ENCODE measurements at regions not wholly inside any gene's neighbourhood (a gene's known extent, or its start where the extent isn't known, plus 50 kb on each side); places are given as distances from the start of the nearest gene placed in this dataset.

DNA sequence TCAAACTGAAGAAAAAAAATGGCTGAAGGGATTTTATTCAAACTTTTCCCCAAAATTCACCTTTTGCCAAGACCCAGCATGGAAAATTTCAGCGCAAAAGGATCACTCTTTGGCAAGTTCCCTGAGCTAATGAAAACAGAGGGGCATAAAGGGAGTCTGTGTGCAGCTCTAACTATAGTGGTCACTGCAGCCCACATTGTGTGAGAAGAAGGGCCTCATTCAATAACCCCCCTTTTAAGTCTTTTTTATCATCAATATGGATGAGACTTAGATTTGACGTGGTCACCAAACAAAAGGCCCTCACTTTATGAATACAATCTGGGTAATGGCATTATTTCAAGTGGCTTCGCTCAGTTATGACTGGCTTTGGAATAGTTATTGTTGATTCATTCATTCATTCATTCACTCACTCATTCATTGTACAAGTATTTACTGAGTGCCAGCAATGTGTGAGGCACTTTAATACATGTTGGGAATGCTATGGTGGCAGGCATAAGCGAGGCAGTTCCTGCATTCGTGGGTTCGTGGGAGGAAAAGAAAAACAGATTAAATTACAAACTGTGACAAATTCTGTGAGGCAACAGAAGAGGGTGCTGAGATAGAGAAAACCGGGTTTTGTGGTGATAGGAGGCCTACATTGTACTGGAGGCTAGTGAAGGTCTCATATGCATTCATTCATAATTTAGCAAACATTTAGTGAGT, 145.7 kb upstream of the KLF4 start:
- H3K9me3 Mint-ChIP-seq, result no peaks in the 10 kb centered on the region
- H3K4me1 Mint-ChIP-seq, result peaks cover 8% of the 10 kb centered on the region
- no peak for ATAC-seq (replicated peaks)
- H3K27ac Mint-ChIP-seq, result no peak overlapping the region
- peaks cover 30% of the 10 kb centered on the region for H3K27me3 Mint-ChIP-seq
- H3K4me3 Mint-ChIP-seq, result no peak overlapping the region
- no peaks in the 10 kb centered on the region for H3K36me3 Mint-ChIP-seq (ENCODE audit: low read depth)

GRCh38 chr9:107633406-107633805, 143.8 kb upstream of the KLF4 start:
- H3K27me3 Mint-ChIP-seq, result peaks cover 11% of the 10 kb centered on the region
- peaks cover 3% of the 10 kb centered on the region for H3K4me1 Mint-ChIP-seq
- no peak overlapping the region for H3K27ac Mint-ChIP-seq
- ATAC-seq (replicated peaks), result no peak
- no peaks in the 10 kb centered on the region for H3K36me3 Mint-ChIP-seq (ENCODE audit: low read depth)
- no peak overlapping the region for H3K4me3 Mint-ChIP-seq
- no peaks in the 10 kb centered on the region for H3K9me3 Mint-ChIP-seq

- Mint-ChIP-seq H3K27me3 (peaks cover 7% of the 10 kb centered on the region), H3K27ac (no peak overlapping the region), H3K4me1 (no peaks in the 10 kb centered on the region), H3K9me3 (no peaks in the 10 kb centered on the region), H3K36me3 (ENCODE audit: low read depth) (no peaks in the 10 kb centered on the region), H3K4me3 (no peak overlapping the region)
- no peak for ATAC-seq (replicated peaks)
Measured at GRCh38 chr9:107632661-107633060, 143.1 kb upstream of the KLF4 start.

- Mint-ChIP-seq H3K4me3 (no peak overlapping the region), H3K27ac (no peak overlapping the region), H3K36me3 (ENCODE audit: low read depth) (no peaks in the 10 kb centered on the region), H3K27me3 (peaks cover 7% of the 10 kb centered on the region), H3K9me3 (no peaks in the 10 kb centered on the region), H3K4me1 (no peaks in the 10 kb centered on the region)
- ATAC-seq (replicated peaks), result no peak
Measured at GRCh38 chr9:107632216-107632615, 142.6 kb upstream of the KLF4 start.

- no peak overlapping the region for H3K4me3 Mint-ChIP-seq
- no peaks in the 10 kb centered on the region for H3K4me1 Mint-ChIP-seq
- H3K27ac Mint-ChIP-seq, result no peak overlapping the region
- H3K9me3 Mint-ChIP-seq, result no peaks in the 10 kb centered on the region
- H3K27me3 Mint-ChIP-seq, result peaks cover 7% of the 10 kb centered on the region
- no peak for ATAC-seq (replicated peaks)
- H3K36me3 Mint-ChIP-seq (ENCODE audit: low read depth), result no peaks in the 10 kb centered on the region
Measured at GRCh38 chr9:107631788-107632187, 142.2 kb upstream of the KLF4 start.

DNA sequence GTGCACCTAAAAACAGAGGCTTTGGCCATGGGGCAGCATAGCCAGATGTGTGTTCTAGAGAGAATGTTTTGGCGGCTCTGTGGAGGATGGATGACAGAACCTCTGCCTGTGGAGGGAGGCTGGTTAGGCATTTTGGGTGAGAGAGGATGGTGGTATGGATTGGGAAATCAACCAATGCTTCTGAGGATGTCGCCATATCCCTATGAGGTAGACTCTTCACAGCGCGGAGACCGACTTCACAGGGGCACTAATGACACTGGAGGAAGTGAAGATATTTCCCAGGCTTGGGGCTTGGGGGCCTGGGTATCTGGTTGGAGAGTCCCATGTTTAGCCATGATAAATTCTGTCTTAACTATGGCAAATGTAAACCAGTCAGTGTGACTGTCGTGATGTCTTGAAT, 140.6 kb upstream of the KLF4 start:
- Mint-ChIP-seq H3K27me3 (peaks cover 3% of the 10 kb centered on the region), H3K36me3 (ENCODE audit: low read depth) (no peaks in the 10 kb centered on the region), H3K9me3 (no peaks in the 10 kb centered on the region), H3K4me1 (no peaks in the 10 kb centered on the region), H3K4me3 (no peak overlapping the region), H3K27ac (no peak overlapping the region)
- ATAC-seq (replicated peaks), result no peak

DNA sequence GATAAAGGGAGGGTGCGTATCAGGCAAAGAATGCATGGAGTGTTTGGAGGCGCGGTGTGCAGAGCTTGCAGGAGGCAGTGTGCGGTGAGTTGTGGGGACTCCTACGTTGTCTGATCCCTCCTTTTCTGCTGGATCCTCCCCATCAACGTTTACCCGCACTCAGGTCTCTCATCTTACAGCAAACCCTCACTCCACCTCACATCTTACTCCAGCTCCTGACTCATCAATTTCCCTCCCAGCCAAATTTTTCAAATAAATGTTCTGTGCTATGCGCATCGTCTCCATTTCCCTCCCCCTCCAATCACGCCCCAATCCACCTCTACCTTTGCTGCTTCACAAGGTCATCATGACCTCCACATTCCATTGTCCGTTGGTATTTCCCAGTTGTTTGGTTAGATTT, 138.9 kb upstream of the KLF4 start:
- Mint-ChIP-seq H3K27me3 (peaks cover 3% of the 10 kb centered on the region), H3K9me3 (no peaks in the 10 kb centered on the region), H3K36me3 (ENCODE audit: low read depth) (no peaks in the 10 kb centered on the region), H3K4me1 (no peaks in the 10 kb centered on the region), H3K4me3 (no peak overlapping the region), H3K27ac (no peak overlapping the region)
- ATAC-seq (replicated peaks), result no peak

GRCh38 chr9:107627781-107628180, 138.2 kb upstream of the KLF4 start:
- Mint-ChIP-seq H3K4me3 (no peak overlapping the region), H3K27me3 (peaks cover 3% of the 10 kb centered on the region), H3K27ac (no peak overlapping the region), H3K4me1 (no peaks in the 10 kb centered on the region), H3K36me3 (ENCODE audit: low read depth) (no peaks in the 10 kb centered on the region), H3K9me3 (no peaks in the 10 kb centered on the region)
- no peak for ATAC-seq (replicated peaks)

DNA sequence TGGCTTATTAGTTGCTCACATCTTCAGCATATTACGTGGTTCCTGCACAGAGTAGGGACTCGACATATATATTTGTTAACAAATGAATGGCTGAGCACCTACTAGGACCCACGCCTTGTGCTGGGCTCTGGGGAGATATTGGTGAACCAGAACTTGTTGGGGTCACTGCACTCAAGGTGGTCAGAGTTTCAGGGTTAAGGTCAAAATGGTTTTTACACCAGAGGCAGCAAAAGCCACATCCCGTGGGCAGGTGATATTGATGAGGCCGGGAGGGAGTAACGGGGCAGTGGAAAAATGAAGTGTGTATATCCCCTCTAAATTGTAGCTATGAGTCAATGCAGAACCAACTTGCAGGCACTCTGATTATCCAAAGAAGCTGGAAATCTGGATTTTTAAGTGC, 136.5 kb upstream of the KLF4 start:
- Mint-ChIP-seq H3K36me3 (ENCODE audit: low read depth) (no peaks in the 10 kb centered on the region), H3K27me3 (no peaks in the 10 kb centered on the region), H3K9me3 (no peaks in the 10 kb centered on the region), H3K4me3 (no peak overlapping the region), H3K4me1 (no peaks in the 10 kb centered on the region), H3K27ac (no peak overlapping the region)
- ATAC-seq (replicated peaks), result no peak

DNA sequence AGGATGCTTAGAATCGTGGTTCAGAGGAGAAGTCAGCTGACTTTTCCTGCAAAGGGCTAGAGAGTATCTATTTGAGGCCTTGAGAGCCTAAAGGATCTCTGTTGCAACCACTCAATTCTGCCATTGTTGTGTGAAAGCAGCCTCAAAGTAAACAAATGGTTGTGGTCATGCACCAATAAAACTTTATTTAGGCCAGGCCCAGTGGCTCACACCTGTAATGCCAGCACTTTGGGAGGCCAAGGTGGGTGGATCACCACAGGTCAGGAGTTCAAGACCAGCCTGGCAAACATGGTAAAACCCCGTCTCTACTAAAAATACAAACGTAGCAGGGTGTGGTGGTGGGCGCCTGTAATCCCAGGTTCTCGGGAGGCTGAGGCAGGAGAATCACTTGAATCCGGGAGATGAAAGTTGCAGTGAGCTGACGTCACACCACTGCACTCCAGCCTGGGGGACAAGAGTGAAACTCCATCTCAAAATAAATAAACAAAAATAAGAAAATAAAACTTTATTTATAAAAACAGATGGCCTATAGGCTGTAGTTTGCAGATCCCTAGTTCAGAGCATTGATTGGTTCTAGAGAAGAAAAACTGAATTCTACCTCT, 135.9 kb upstream of the KLF4 start:
- Mint-ChIP-seq H3K4me1 (no peaks in the 10 kb centered on the region), H3K9me3 (no peaks in the 10 kb centered on the region), H3K27ac (no peak overlapping the region), H3K27me3 (no peaks in the 10 kb centered on the region), H3K36me3 (ENCODE audit: low read depth) (no peaks in the 10 kb centered on the region), H3K4me3 (no peak overlapping the region)
- ATAC-seq (replicated peaks), result no peak

DNA sequence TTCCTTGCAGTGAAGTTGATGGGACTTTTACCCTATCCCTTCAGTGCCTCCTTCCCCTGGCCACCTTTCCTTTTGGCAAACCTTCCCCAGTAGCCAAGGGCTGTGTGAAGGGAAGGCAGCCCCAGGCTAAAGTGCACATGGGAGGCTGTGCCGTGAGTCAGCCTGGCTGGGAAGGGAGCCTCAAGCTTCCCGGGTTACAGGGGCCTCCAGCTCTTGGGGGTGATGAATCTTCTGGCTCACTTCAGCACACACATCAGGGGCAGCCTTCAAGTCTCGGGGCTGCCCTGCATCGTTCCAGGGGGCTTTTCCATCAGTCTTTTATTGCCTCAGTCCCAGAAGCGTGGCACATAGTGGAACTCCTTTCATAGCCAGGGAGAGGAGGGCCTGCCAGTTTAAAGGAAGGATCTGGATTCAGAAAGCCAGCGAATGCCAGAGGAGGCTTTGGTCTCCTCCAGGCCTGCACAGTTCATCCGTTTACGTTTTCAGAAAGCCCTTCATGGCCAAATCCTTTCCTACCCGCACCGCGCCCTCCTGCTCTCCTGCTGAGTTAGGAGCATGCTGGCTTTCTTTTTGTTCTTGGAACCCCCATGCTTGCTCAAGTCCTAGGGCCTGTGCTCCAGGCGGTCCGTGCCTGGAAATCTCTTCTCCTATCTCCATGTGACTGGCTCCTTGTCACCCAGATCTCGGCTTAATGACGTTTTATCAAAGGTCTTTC, 134.8 kb upstream of the KLF4 start:
- ATAC-seq (replicated peaks), result no peak
- H3K27ac Mint-ChIP-seq, result no peak overlapping the region
- H3K9me3 Mint-ChIP-seq, result no peaks in the 10 kb centered on the region
- no peaks in the 10 kb centered on the region for H3K36me3 Mint-ChIP-seq (ENCODE audit: low read depth)
- no peaks in the 10 kb centered on the region for H3K4me1 Mint-ChIP-seq
- no peak overlapping the region for H3K4me3 Mint-ChIP-seq
- no peaks in the 10 kb centered on the region for H3K27me3 Mint-ChIP-seq

GRCh38 chr9:107621436-107621835, 131.9 kb upstream of the KLF4 start:
- no peaks in the 10 kb centered on the region for H3K27me3 Mint-ChIP-seq
- no peaks in the 10 kb centered on the region for H3K36me3 Mint-ChIP-seq (ENCODE audit: low read depth)
- ATAC-seq (replicated peaks), result no peak
- no peaks in the 10 kb centered on the region for H3K4me1 Mint-ChIP-seq
- H3K4me3 Mint-ChIP-seq, result no peak overlapping the region
- no peak overlapping the region for H3K27ac Mint-ChIP-seq
- H3K9me3 Mint-ChIP-seq, result no peaks in the 10 kb centered on the region

- H3K27me3 Mint-ChIP-seq, result no peaks in the 10 kb centered on the region
- no peak for ATAC-seq (replicated peaks)
- no peaks in the 10 kb centered on the region for H3K36me3 Mint-ChIP-seq (ENCODE audit: low read depth)
- H3K4me3 Mint-ChIP-seq, result no peak overlapping the region
- no peak overlapping the region for H3K27ac Mint-ChIP-seq
- no peaks in the 10 kb centered on the region for H3K4me1 Mint-ChIP-seq
- no peaks in the 10 kb centered on the region for H3K9me3 Mint-ChIP-seq
Measured at GRCh38 chr9:107620801-107621200, 131.2 kb upstream of the KLF4 start.

DNA sequence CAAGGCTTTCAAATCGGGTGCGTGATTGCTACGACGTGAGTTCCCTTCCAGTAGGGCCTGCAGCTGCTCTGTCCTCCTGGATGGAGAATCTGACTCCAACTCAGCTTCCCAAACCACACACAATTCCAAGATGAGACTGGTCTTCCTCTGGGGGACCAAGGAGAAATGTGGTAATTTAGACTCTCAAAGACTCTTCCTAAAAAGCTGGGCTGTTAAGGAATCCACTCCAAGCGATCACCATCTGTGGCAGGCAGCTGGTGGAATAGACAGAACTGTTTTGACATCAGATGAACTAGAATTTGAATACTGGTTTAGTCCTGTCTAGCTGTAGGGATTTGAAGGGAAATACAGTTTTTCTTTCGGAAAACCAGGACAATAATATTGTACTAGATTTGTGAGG, 130.7 kb upstream of the KLF4 start:
- Mint-ChIP-seq H3K36me3 (ENCODE audit: low read depth) (no peaks in the 10 kb centered on the region), H3K27ac (no peak overlapping the region), H3K9me3 (no peaks in the 10 kb centered on the region), H3K4me1 (no peaks in the 10 kb centered on the region), H3K27me3 (no peaks in the 10 kb centered on the region), H3K4me3 (no peak overlapping the region)
- no peak for ATAC-seq (replicated peaks)

- H3K36me3 Mint-ChIP-seq (ENCODE audit: low read depth), result no peaks in the 10 kb centered on the region
- no peak overlapping the region for H3K27ac Mint-ChIP-seq
- no peak overlapping the region for H3K4me3 Mint-ChIP-seq
- H3K4me1 Mint-ChIP-seq, result no peaks in the 10 kb centered on the region
- H3K27me3 Mint-ChIP-seq, result no peaks in the 10 kb centered on the region
- no peaks in the 10 kb centered on the region for H3K9me3 Mint-ChIP-seq
- no peak for ATAC-seq (replicated peaks)
Measured at GRCh38 chr9:107615321-107615720, 125.8 kb upstream of the KLF4 start.
